T-cell (primary cell): ENCODE measurements at regions not wholly inside any gene's neighbourhood (a gene's known extent, or its start where the extent isn't known, plus 50 kb on each side); places are given as distances from the start of the nearest gene placed in this dataset.

Experiments used
- ATAC-seq, 4 experiments: fragments of 200-7000 bp in 3 of 4; fragments of 150-1000 bp in 1 of 4; cut with Tn5 transposase; replicated peaks in 1 of 4; 1 replicate in 3 of 4; 2 replicates in 1 of 4; pipeline ENCODE4 v1.10.0; 2021; ENCODE audit warnings: moderate library complexity in 3 of 4, mild to moderate bottlenecking in 2 of 4, moderate number of reproducible peaks in 1 of 4
- CTCF ChIA-PET, 2 donors: fragments of 300-600 bp; sonication (Branson Sonifier 250); formaldehyde crosslinking; loops; one replicate each; lab custom pipeline; 2022; ENCODE audit warnings: antibody characterized with exemption in 2 of 2; lab: Charles Lee
- POLR2A ChIA-PET, 2 donors: fragments of 300-600 bp; sonication (Branson Sonifier 250); formaldehyde crosslinking; loops; one replicate each; lab custom pipeline; 2022; ENCODE audit warnings: antibody characterized with exemption in 2 of 2; lab: Charles Lee
- DNase-seq, 35 experiments: peaks; one replicate each; pipeline versions ENCODE4 v3.0.0 to v3.0.0-alpha.2; 2013 to 2023
- H3K27ac ChIP-seq: one replicate; pipeline ENCODE4 v1.5.1; 2013; ENCODE audit warnings: low read length
- H3K27me3 ChIP-seq, 2 experiments: replicated peaks in 1 of 2; 1 replicate in 1 of 2; 2 replicates in 1 of 2; pipeline versions ENCODE4 v1.6.1 to v1.7.0; 2013; ENCODE audit warnings: low read length in 1 of 2, mixed read lengths in 1 of 2; ENCODE audit not compliant: control insufficient read depth in 2 of 2, insufficient read depth in 2 of 2; ENCODE audit errors: extremely low read depth in 1 of 2
- H3K36me3 ChIP-seq, 2 donors: 1 replicate in 1 of 2; 2 replicates in 1 of 2; pipeline versions ENCODE4 v1.6.1 to v1.7.0; 2013; ENCODE audit warnings: low read length in 1 of 2; ENCODE audit not compliant: control insufficient read depth in 2 of 2, insufficient read depth in 1 of 2; ENCODE audit errors: extremely low read depth in 1 of 2
- H3K4me1 ChIP-seq, 2 experiments: 1 replicate in 1 of 2; 2 replicates in 1 of 2; pipeline versions ENCODE4 v1.6.1 to v1.7.0; 2013; ENCODE audit warnings: low read length in 2 of 2, mixed read lengths in 1 of 2; ENCODE audit not compliant: insufficient read depth in 2 of 2, control insufficient read depth in 1 of 2; ENCODE audit errors: extremely low read depth in 1 of 2
- H3K4me3 ChIP-seq, 2 donors: 1 replicate in 1 of 2; 2 replicates in 1 of 2; pipeline versions ENCODE4 v1.5.1 to v1.7.0; 2013; ENCODE audit warnings: mild to moderate bottlenecking in 2 of 2, low read length in 1 of 2, moderate library complexity in 1 of 2; ENCODE audit not compliant: control insufficient read depth in 1 of 2; ENCODE audit errors: extremely low read depth in 1 of 2
- H3K9me3 ChIP-seq: 2 replicates; pipeline ENCODE4 v1.7.0; 2013
- H3K27ac Mint-ChIP-seq, 2 donors: one replicate each; pipeline ENCODE4 v1.8.0; 2020 to 2021; ENCODE audit warnings: mild to moderate bottlenecking in 2 of 2, mixed read lengths in 2 of 2
- H3K27me3 Mint-ChIP-seq, 2 donors: one replicate each; pipeline ENCODE4 v1.8.0; 2021 to 2022; ENCODE audit warnings: mixed read lengths in 2 of 2
- H3K36me3 Mint-ChIP-seq: one replicate; pipeline ENCODE4 v1.8.0; 2021; ENCODE audit warnings: mixed read lengths
- H3K4me1 Mint-ChIP-seq, 3 donors: one replicate each; pipeline ENCODE4 v1.8.0; 2020 to 2022; ENCODE audit warnings: mixed read lengths in 3 of 3, mild to moderate bottlenecking in 1 of 3
- H3K4me3 Mint-ChIP-seq, 3 donors: one replicate each; pipeline ENCODE4 v1.8.0; 2020 to 2022; ENCODE audit warnings: mild to moderate bottlenecking in 3 of 3, mixed read lengths in 3 of 3, moderate library complexity in 3 of 3
- H3K9me3 Mint-ChIP-seq, 3 donors: one replicate each; pipeline ENCODE4 v1.8.0; 2020 to 2022; ENCODE audit warnings: mixed read lengths in 3 of 3
- WGBS: methylation state at CpG from one replicate; pipeline ENCODE4 v1.1.5; 2013; ENCODE audit warnings: missing lambda C conversion rate; ENCODE audit not compliant: insufficient coverage; 5-methylcytosine and 5-hydroxymethylcytosine counted together

DNA sequence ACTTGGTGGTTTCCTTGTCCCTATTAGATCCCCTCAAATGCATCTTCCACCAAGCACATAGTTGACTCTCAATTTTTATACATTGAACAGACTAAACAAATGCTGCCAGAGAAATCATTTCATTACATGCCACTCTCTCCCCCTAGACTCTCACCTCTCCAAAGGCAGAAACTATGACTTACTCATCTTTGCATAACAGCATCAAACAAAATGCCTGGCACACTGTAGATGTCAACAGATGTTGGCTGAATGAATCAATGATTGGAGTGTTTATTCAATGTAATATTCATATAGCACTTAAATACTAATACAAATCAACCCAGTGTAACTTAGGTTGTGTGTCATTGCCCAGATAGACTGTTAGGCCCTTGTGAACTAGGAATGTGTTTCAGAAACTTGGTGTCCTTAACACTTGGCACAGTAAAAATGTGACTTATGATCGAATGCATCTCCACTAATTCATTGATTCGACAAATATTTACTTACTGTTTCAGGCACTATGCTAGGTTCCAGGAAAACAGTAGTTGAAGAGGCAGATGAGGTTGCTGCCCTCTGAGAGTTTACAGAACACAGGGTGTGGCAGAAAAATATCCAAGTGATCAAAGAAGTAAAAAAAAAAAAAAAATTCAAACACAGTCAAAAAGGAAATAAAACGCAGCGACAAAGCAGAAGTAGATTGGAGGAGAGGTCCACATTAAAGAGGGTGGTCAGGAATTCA, 188.5 kb upstream of the LRRN1 start:
- Histone ChIP-seq H3K27ac (no peak overlapping the region), H3K4me1 (no peaks in the 10 kb centered on the region), H3K9me3 (no peaks in the 10 kb centered on the region), H3K36me3 (no peaks in the 10 kb centered on the region), H3K27me3 (no peaks in the 10 kb centered on the region), H3K4me3 (no peak overlapping the region)
- POLR2A ChIA-PET: interaction anchor here in 1 of 2 donors (0.6 kb wide), 1 partner anchor 27 kb away, joined by 4 read pairs; no protein-coding TSS in a partner anchor
- no peak overlapping the region for H3K27ac Mint-ChIP-seq
- peaks cover 0 to 11% of the 10 kb centered on the region in 2 donors for H3K27me3 Mint-ChIP-seq
- ATAC-seq (no peak), DNase-seq (no peak)
- H3K9me3 Mint-ChIP-seq: peaks cover 5 to 8% (median 5%) of the 10 kb centered on the region in 3 donors
- no peaks in the 10 kb centered on the region for H3K4me1 Mint-ChIP-seq
- CTCF ChIA-PET: interaction anchor here in 1 of 2 donors (0.7 kb wide), 1 partner anchor 16 kb away, joined by 6 read pairs; no protein-coding TSS in a partner anchor
- WGBS: no CpG with 5 or more reads among the region's 4 CpGs
- H3K36me3 Mint-ChIP-seq: no peaks in the 10 kb centered on the region
- no peak overlapping the region for H3K4me3 Mint-ChIP-seq

DNA sequence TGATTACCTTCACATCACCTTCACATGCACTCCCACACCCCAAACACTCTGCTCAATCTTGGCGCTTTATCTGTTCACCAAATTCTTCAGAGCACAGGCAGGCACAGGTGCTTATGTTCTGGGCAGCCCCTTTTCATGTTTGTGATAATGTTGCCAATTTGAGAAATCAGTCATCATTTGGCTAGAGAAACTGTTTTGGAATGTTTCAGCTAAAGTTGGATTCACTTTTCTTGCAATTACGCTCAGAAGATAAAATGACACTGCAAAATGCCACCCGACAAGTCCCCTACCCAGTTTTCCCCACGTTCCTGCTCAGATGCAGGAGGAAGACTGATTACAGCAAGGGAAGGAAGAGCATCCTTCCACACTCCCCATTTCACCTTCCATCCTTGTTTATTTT, 192.9 kb upstream of the LRRN1 start:
- H3K4me3 Mint-ChIP-seq: no peak overlapping the region
- POLR2A ChIA-PET: no interaction called here

DNA sequence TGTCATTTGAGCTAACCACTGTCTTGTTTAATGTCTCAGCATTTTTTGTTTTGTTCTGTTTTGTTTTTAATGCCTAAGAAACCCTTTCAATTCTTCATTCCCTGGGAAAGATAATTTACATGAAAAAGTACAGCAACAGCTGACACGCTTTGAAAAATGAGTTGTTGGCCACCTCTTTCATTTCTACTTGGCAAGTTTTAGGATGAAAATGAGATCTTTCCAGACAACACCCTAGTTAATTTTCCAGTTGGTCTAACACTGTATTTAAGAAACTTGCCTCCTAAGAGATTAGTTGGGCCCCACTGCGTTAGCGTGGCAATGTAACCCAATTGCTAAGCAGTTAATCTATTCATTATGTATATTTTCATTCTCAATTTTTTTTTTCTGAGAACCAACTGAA, 194.0 kb upstream of the LRRN1 start:
- no peak overlapping the region for H3K4me3 Mint-ChIP-seq
- H3K27ac Mint-ChIP-seq: no peak overlapping the region
- H3K4me1 ChIP-seq: no peaks in the 10 kb centered on the region
- no peaks in the 10 kb centered on the region for H3K36me3 ChIP-seq
- no peak overlapping the region for H3K27ac ChIP-seq
- H3K9me3 Mint-ChIP-seq: peaks cover under 1 to 9% (median 8%) of the 10 kb centered on the region in 3 donors
- WGBS: no CpG with 5 or more reads among the region's 3 CpGs
- H3K27me3 ChIP-seq: no peaks in the 10 kb centered on the region
- H3K27me3 Mint-ChIP-seq: peaks cover 0 to 7% of the 10 kb centered on the region in 2 donors
- no peak for ATAC-seq
- no peaks in the 10 kb centered on the region for H3K36me3 Mint-ChIP-seq
- DNase-seq: no peak
- ChIA-PET POLR2A (no interaction called here), CTCF (no interaction called here)
- no peaks in the 10 kb centered on the region for H3K4me1 Mint-ChIP-seq
- H3K9me3 ChIP-seq: no peaks in the 10 kb centered on the region
- H3K4me3 ChIP-seq: no peak overlapping the region

More for the DNA sequence above, 192.9 kb upstream of the LRRN1 start:
- CTCF ChIA-PET: no interaction called here
- H3K4me1 Mint-ChIP-seq: no peaks in the 10 kb centered on the region
- no peak overlapping the region for H3K27ac Mint-ChIP-seq
- H3K27me3 Mint-ChIP-seq: peaks cover 0 to 7% of the 10 kb centered on the region in 2 donors
- H3K27ac ChIP-seq: no peak overlapping the region
- no peaks in the 10 kb centered on the region for H3K36me3 Mint-ChIP-seq
- no peaks in the 10 kb centered on the region for H3K27me3 ChIP-seq
- no peak overlapping the region for H3K4me3 ChIP-seq
- no peaks in the 10 kb centered on the region for H3K9me3 ChIP-seq
- H3K9me3 Mint-ChIP-seq: peaks cover 5 to 9% (median 8%) of the 10 kb centered on the region in 3 donors
- H3K36me3 ChIP-seq: no peaks in the 10 kb centered on the region
- ATAC-seq (no peak), DNase-seq (no peak)
- no CpG with 5 or more reads among the region's 4 CpGs for WGBS
- H3K4me1 ChIP-seq: no peaks in the 10 kb centered on the region

DNA sequence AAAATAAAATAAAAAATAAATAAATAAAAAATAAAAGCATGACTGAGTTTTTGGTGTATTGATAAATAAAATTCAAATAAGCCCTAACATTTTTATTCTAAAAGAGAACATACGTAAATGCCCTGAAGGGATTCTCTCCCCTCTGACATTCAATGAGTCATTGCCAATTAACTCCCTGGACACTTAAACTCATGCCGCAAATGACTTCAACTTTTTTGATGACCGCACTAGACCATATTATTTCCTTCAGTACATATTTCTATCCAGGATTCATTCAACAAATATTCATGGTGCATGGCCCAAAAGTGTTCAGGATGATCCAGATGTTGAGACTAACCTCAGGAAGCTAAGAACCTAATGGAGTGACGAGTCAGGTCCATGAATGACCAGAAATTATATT, 195.9 kb upstream of the LRRN1 start:
- H3K27ac ChIP-seq: no peak overlapping the region
- H3K36me3 ChIP-seq: no peaks in the 10 kb centered on the region
- 90% methylated on average over 4 of the region's 4 CpGs for WGBS
- no peak overlapping the region for H3K27ac Mint-ChIP-seq
- no peak for DNase-seq
- H3K4me1 Mint-ChIP-seq: no peaks in the 10 kb centered on the region
- H3K9me3 Mint-ChIP-seq: peaks cover 0 to 4% (median 0%) of the 10 kb centered on the region in 3 donors
- no peaks in the 10 kb centered on the region for H3K27me3 ChIP-seq
- peaks cover 0 to 7% of the 10 kb centered on the region in 2 donors for H3K27me3 Mint-ChIP-seq
- no peaks in the 10 kb centered on the region for H3K9me3 ChIP-seq
- ATAC-seq: no peak
- H3K4me3 Mint-ChIP-seq: no peak overlapping the region
- no peak overlapping the region for H3K4me3 ChIP-seq
- H3K4me1 ChIP-seq: no peaks in the 10 kb centered on the region
- H3K36me3 Mint-ChIP-seq: no peaks in the 10 kb centered on the region
- CTCF ChIA-PET: no interaction called here
- POLR2A ChIA-PET: no interaction called here

DNA sequence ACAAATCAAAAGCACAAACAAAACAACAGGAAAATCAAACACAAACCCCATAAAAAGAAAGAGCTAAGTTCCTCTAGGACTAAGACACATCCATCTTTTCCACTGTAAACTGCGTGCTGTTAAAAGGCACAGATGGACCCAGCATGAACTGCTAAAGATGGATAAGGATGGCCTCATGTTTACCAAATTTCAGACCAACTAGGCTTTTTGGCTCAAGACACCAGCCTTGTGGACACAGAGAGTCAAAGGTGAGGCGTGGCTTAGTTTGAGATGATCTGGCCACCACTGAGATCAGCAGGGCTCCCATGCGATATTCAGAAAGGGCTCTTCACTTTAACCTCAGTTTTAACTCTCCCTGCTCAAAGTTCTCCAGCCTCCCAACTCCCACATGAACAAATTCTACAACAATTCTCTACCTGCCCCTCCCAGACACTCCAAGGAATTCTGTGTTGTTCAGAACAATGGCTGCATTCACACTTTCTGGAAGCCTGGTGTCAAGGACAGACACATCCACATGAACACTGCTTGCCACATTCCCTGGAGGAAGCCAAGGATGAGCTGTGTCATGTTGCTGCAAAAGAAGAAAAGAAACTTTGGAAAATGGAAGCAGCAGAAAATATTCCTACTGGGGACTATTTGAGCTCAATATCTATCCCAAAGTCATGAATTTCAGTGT, 198.4 kb upstream of the LRRN1 start:
- ChIA-PET POLR2A (no interaction called here), CTCF (no interaction called here)
- Mint-ChIP-seq H3K4me1 (no peaks in the 10 kb centered on the region), H3K9me3 (peaks cover 0 to 4% (median 2%) of the 10 kb centered on the region in 3 donors), H3K27ac (no peak overlapping the region), H3K4me3 (no peak overlapping the region), H3K36me3 (no peaks in the 10 kb centered on the region), H3K27me3 (no peaks in the 10 kb centered on the region)
- Histone ChIP-seq H3K36me3 (no peaks in the 10 kb centered on the region), H3K9me3 (no peaks in the 10 kb centered on the region), H3K27ac (no peak overlapping the region), H3K27me3 (no peaks in the 10 kb centered on the region), H3K4me3 (no peak overlapping the region), H3K4me1 (no peaks in the 10 kb centered on the region)
- ATAC-seq (no peak), DNase-seq (no peak)
- WGBS: 73% methylated on average over 2 of the region's 3 CpGs

DNA sequence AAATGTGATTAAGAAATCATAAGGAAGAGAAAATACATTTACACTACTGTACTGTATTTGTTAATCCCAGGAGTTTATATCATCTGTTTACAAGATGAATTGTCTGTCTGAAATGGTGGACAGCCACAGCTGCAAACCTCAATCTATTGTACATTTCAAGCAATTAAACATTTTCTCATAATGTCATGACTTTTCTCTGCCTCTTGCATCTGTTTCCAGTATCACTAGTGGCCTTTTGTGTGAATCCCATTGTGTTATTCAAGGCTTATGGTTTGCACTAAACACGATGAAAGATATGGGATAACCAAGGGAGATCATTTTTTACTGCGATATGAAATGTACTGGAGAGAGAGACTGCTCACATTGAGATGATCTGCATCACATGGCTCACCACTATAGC, 200.2 kb upstream of the LRRN1 start:
- Histone ChIP-seq H3K36me3 (no peaks in the 10 kb centered on the region), H3K27me3 (no peaks in the 10 kb centered on the region), H3K4me3 (no peak overlapping the region), H3K4me1 (no peaks in the 10 kb centered on the region), H3K27ac (no peak overlapping the region), H3K9me3 (no peaks in the 10 kb centered on the region)
- no peak for ATAC-seq
- no peaks in the 10 kb centered on the region for H3K27me3 Mint-ChIP-seq
- no CpG with 5 or more reads among the region's 2 CpGs for WGBS
- DNase-seq: no peak
- H3K4me3 Mint-ChIP-seq: no peak overlapping the region
- no peak overlapping the region for H3K27ac Mint-ChIP-seq
- POLR2A ChIA-PET: no interaction called here
- CTCF ChIA-PET: no interaction called here
- H3K9me3 Mint-ChIP-seq: peaks cover 0 to 4% (median 2%) of the 10 kb centered on the region in 3 donors
- no peaks in the 10 kb centered on the region for H3K36me3 Mint-ChIP-seq
- H3K4me1 Mint-ChIP-seq: no peaks in the 10 kb centered on the region
